Endodermal cell (in vitro differentiated cells): ENCODE measurements at regions not wholly inside any gene's neighbourhood (a gene's known extent, or its start where the extent isn't known, plus 50 kb on each side); places are given as distances from the start of the nearest gene placed in this dataset.

Experiments
- DNase-seq: peaks from one replicate; pipeline ENCODE4 v3.0.0-alpha.2; 2017
- H3K27ac ChIP-seq: 2 replicates; pipeline ENCODE4 v1.5.1; 2013; ENCODE audit warnings: mild to moderate bottlenecking, low read depth, low read length, moderate library complexity
- H3K27me3 ChIP-seq: 2 replicates; pipeline ENCODE4 v1.6.1; 2013; ENCODE audit warnings: mild to moderate bottlenecking, low read length, moderate library complexity; ENCODE audit not compliant: insufficient read depth, control insufficient read depth, poor library complexity, severe bottlenecking
- H3K36me3 ChIP-seq: 2 replicates; pipeline ENCODE4 v1.7.0; 2013; ENCODE audit warnings: mild to moderate bottlenecking, low read length, moderate library complexity; ENCODE audit not compliant: control insufficient read depth, insufficient read depth
- H3K4me1 ChIP-seq: one replicate; pipeline ENCODE4 v1.7.0; 2013; ENCODE audit warnings: low read length; ENCODE audit not compliant: control insufficient read depth, insufficient read depth
- H3K4me3 ChIP-seq: 2 replicates; pipeline ENCODE4 v1.5.1; 2013; ENCODE audit warnings: mild to moderate bottlenecking, low read length, moderate library complexity
- H3K9ac ChIP-seq: 2 replicates; pipeline ENCODE4 v1.6.1; 2013; ENCODE audit warnings: mild to moderate bottlenecking, low read length, moderate library complexity; ENCODE audit not compliant: poor library complexity, severe bottlenecking; ENCODE audit errors: extremely low read depth
- H3K9me3 ChIP-seq: 2 replicates; pipeline ENCODE4 v1.6.1; 2013; ENCODE audit warnings: mild to moderate bottlenecking, low read length, moderate library complexity; ENCODE audit not compliant: control insufficient read depth
- H3K27ac Mint-ChIP-seq: 2 replicates; pipeline ENCODE4 v1.8.0; 2020; ENCODE audit warnings: mixed read lengths
- H3K27me3 Mint-ChIP-seq: 2 replicates; pipeline ENCODE4 v1.8.0; 2021; ENCODE audit warnings: mild to moderate bottlenecking, mixed read lengths; ENCODE audit not compliant: insufficient read depth
- H3K36me3 Mint-ChIP-seq: 2 replicates; pipeline ENCODE4 v1.8.0; 2020; ENCODE audit warnings: low read depth, mixed read lengths
- H3K4me1 Mint-ChIP-seq: 2 replicates; pipeline ENCODE4 v1.8.0; 2020; ENCODE audit warnings: mixed read lengths
- H3K4me3 Mint-ChIP-seq: 2 replicates; pipeline ENCODE4 v1.8.0; 2020; ENCODE audit warnings: mild to moderate bottlenecking, moderate library complexity, mixed read lengths
- H3K9me3 Mint-ChIP-seq: 2 replicates; pipeline ENCODE4 v1.8.0; 2020; ENCODE audit warnings: mild to moderate bottlenecking, mixed read lengths
- WGBS, 2 experiments: methylation state at CpG; one replicate each; pipeline versions ENCODE4 v1.1.5 to v1.1.7; 2013; ENCODE audit warnings: missing lambda C conversion rate in 2 of 2, mixed read lengths in 1 of 2; ENCODE audit not compliant: insufficient coverage in 1 of 2, insufficient read length in 1 of 2; 5-methylcytosine and 5-hydroxymethylcytosine counted together
- TF ChIP-seq, protein P1 (sequence below): fragments of 200-600 bp; sonication (generic); conservative IDR thresholded peaks from 2 replicates; pipeline ENCODE4 v1.5.0; 2021; ENCODE audit warnings: antibody characterized with exemption, mild to moderate bottlenecking

DNA sequence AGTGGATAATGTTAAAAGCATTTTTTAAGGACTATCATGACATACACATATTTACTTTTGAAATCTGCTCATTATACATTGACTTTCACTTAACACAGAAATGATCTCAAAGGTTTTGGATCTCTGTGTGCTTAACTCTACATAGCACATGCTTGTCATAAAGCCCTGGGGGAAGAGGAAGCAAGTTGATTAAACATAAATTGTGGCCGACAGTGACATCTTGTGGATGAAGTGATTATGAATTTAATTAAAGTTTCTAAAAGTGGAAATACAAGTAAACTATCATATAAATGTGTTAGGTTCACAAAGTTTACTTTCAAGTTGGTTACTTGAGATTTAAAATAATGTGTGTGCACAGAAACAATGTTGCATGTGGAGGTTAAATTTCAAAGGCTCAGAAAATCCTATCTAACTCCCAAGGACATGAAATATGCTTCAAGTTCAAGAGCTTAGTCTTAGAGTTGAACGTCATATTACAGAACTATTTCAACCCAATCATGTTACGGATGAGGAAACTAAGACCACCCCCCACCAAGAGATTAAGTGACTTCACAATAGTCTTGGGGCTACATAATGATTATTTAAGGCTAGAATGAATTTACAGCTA, 1247.8 kb downstream of the GATA3 start:
- Histone ChIP-seq H3K27me3 (no peaks in the 10 kb centered on the region), H3K9me3 (no peaks in the 10 kb centered on the region), H3K9ac (no peak overlapping the region), H3K4me1 (no peaks in the 10 kb centered on the region), H3K4me3 (no peak overlapping the region), H3K36me3 (no peaks in the 10 kb centered on the region), H3K27ac (no peak overlapping the region)
- no peak overlapping the region for H3K4me3 Mint-ChIP-seq
- DNase-seq, result no peak
- H3K36me3 Mint-ChIP-seq, result no peaks in the 10 kb centered on the region
- H3K4me1 Mint-ChIP-seq, result no peaks in the 10 kb centered on the region
- H3K27me3 Mint-ChIP-seq, result peaks cover 5% of the 10 kb centered on the region
- H3K27ac Mint-ChIP-seq, result no peak overlapping the region
- no peaks in the 10 kb centered on the region for H3K9me3 Mint-ChIP-seq
- WGBS, 2 experiments, result 17 to 62% methylated on average over 1 to 3 of the region's 3 CpGs
- TF ChIP-seq, protein P1, sequence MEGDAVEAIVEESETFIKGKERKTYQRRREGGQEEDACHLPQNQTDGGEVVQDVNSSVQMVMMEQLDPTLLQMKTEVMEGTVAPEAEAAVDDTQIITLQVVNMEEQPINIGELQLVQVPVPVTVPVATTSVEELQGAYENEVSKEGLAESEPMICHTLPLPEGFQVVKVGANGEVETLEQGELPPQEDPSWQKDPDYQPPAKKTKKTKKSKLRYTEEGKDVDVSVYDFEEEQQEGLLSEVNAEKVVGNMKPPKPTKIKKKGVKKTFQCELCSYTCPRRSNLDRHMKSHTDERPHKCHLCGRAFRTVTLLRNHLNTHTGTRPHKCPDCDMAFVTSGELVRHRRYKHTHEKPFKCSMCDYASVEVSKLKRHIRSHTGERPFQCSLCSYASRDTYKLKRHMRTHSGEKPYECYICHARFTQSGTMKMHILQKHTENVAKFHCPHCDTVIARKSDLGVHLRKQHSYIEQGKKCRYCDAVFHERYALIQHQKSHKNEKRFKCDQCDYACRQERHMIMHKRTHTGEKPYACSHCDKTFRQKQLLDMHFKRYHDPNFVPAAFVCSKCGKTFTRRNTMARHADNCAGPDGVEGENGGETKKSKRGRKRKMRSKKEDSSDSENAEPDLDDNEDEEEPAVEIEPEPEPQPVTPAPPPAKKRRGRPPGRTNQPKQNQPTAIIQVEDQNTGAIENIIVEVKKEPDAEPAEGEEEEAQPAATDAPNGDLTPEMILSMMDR, result peak; percentile 71

DNA sequence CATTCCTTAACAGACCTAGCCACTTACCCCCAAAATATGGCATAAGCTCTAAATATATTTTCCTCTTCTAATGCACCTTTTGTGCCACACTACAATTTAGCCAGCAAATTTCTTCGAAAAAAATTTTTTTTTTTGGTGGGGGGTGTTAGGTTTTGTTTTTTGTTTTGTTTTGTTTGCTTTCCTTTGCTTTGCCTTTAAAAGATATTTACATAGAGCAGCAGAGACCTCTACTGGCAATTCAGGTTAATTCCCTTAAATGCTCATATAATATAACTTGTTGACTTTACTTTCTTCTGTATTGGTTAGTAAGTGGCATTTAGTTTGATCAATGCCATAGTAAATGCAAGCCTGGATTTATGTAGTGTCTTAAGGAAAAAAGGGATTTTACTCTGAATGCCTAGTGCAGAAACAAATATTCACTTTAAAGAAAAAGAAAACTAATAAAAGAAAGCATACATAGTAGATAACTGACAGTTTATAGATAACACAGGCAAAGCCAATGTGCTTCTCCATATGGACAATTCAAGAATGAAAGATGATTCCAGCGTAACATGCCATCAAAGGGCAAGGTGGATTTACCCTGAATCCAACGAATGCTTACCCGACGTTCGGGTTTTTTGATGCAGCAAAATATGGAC, 1250.6 kb downstream of the GATA3 start:
- Histone ChIP-seq H3K9ac (no peak overlapping the region), H3K27ac (no peak overlapping the region), H3K27me3 (no peaks in the 10 kb centered on the region), H3K4me3 (no peak overlapping the region), H3K4me1 (no peaks in the 10 kb centered on the region), H3K9me3 (no peaks in the 10 kb centered on the region), H3K36me3 (no peaks in the 10 kb centered on the region)
- H3K27ac Mint-ChIP-seq, result no peak overlapping the region
- no peak for DNase-seq
- H3K9me3 Mint-ChIP-seq, result no peaks in the 10 kb centered on the region
- H3K4me1 Mint-ChIP-seq, result no peaks in the 10 kb centered on the region
- no peak overlapping the region for H3K4me3 Mint-ChIP-seq
- H3K36me3 Mint-ChIP-seq, result no peaks in the 10 kb centered on the region
- TF ChIP-seq, protein P1, result peak; percentile 77
- 93 to 97% methylated on average over 5 of the region's 6 CpGs for WGBS, 2 experiments
- H3K27me3 Mint-ChIP-seq, result peaks cover 12% of the 10 kb centered on the region

DNA sequence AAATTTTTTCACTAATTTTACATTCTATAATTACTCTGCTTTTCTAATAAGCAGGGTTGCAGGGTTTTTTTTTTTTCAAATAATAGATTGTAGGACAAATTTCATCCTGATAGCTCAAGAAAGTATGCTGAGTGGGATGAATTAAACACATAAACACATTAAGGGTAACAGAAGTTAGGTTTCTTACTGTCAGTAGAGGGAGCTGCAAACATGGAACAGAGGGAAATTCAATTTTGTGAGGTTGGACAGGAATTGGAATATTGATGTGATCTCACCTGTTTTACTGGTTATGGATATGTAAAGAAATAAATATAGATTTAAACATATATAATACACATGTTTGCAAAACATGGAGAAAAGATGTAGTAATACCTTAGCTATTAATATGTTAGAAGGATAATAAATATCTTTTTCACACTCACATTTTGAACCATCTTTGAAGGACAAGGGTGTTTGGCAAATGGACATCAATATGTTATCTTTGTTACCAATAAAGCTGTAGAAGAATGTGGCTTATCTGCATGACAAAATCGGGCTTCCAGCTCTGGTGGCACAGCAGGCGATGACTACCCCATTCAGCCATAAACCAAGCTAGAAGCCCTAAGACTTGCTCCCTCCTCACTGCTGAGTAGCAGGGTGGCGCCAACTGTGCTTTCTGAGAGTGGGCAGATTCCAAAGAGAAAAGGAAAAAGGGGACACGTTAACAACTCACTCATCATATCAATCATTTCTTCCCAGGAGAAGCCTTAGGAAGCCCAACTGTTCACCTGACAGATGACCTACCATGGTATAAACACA, 1257.4 kb downstream of the GATA3 start:
- TF ChIP-seq, protein P1, result peak; percentile 74
- Mint-ChIP-seq H3K4me3 (no peak overlapping the region), H3K27me3 (peaks cover 6% of the 10 kb centered on the region), H3K9me3 (no peaks in the 10 kb centered on the region), H3K27ac (no peak overlapping the region), H3K4me1 (peaks cover 6% of the 10 kb centered on the region), H3K36me3 (no peaks in the 10 kb centered on the region)
- Histone ChIP-seq H3K4me1 (no peaks in the 10 kb centered on the region), H3K9me3 (no peaks in the 10 kb centered on the region), H3K27ac (no peak overlapping the region), H3K9ac (no peak overlapping the region), H3K27me3 (no peaks in the 10 kb centered on the region), H3K36me3 (no peaks in the 10 kb centered on the region), H3K4me3 (no peak overlapping the region)
- DNase-seq, result no peak
- 74 to 100% methylated on average over 1 to 3 of the region's 4 CpGs for whole genome bisulfite sequencing, 2 experiments
